Suppressor macrophage treated with lipopolysaccharide for 1 hour (primary cell): ENCODE measurements at regions not wholly inside any gene's neighbourhood (a gene's known extent, or its start where the extent isn't known, plus 50 kb on each side); places are given as distances from the start of the nearest gene placed in this dataset.

ENCODE experiments used
- DNase-seq, 3 donors: peaks; one replicate each; pipeline ENCODE4 v3.0.0-alpha.2; 2020 to 2022

DNA sequence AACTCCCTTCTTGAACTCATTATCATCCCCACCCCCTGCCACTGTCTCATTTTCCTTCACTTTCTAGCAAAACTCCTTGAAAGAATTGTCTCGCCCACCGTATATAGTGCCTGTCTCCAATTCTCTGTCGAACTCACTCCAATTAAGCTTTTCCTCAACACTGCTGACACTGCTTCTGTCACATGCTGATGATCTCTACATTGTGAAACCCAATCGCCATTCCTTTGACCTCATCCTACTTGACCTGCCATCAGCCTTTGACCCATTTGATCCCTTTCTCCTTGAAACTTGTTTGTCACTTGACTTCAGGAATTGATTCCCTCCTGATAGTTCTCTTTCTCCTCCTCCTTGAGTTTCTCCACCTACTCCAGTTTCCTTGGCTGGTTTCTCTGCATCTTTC, 54.8 kb downstream of the CCDC71L start:
- peak; percentile 13 to 31 (median 26) for DNase-seq

DNA sequence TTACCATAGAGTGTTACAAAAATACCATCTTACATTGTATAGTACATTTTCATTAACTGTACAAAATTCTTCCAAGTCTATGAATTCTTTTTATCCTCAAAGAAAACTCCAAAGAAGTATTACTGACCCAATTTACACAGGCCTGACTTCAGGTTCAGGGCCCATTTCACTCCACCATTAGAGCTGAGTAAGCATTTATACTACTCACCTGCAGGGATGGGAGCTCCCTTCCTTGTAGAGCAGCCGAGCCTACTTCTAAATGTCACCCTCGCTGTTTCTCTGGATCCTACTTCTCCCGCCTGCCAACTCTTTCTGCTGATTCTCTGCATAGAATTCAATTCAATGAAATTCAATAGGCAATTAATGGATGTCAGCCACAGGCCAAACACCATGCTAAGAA, 56.0 kb downstream of the CCDC71L start:
- no peak for DNase-seq

DNA sequence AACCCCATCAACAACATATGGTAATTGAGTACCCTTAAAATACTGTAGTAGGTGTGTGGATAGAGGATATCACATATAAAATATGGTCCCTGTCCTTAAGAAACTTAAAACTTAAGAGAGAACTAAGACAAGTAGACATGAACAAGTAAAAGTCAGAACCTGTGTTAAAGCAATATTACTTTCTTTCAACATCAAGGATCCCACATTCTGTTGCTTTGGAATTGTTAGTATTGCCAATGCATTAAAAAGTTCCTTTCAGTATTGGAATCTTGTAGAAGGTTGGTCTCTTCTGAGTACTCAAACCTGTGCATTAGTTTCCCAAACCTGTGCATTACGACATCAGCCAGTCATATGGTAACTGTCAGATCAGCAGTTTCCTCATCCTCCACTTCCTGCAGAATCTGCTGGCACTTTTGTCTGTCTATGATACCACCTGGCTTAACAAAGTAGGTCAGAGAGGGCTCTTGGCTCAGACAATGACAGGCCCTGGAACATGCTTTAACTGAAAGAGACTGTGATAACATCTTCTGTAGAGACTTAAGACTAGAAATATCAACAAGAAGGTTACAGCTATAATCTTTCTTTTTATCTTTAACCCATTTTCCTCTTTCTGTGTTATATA, 56.5 kb downstream of the CCDC71L start:
- peak; percentile 17 to 32 (median 26) for DNase-seq

DNA sequence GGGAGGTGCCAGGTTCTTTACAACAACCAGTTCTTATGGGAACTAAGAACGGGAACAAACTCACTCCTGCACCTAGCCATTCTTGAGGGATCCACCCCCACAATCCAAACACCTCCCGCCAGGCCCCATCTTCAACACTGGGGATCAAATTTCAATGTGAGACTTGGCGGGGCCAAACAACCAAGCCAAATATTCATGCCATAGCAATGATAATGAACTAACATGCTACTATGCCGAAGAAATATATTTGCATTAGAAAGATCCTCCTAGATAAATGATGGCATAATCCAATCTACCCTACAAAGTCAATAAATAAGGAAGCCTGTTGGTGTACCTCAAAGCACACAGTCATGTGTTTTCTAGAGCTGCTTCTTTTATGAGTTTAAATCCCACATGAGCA, 57.6 kb downstream of the CCDC71L start:
- DNase-seq = no peak

DNA sequence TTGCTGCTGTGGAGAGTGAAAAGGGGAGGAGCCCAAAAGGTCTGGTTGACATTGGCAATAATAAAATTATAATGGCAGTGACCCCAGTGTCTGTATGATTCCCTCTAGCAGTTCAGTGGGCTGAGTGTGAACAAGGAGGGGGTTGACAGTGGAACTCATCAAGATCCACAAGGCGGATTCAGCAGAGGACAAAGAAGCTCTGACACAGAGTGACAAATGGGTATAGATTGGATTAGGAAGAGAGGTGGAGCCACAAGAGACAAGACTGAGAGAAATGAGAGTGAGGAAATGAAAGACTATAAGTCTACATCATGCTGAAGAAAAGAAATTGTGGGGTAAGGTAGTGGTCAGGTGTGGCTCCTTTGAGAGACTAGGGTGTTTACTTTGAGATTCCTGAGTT, 58.9 kb downstream of the CCDC71L start:
- DNase-seq = no peak

DNA sequence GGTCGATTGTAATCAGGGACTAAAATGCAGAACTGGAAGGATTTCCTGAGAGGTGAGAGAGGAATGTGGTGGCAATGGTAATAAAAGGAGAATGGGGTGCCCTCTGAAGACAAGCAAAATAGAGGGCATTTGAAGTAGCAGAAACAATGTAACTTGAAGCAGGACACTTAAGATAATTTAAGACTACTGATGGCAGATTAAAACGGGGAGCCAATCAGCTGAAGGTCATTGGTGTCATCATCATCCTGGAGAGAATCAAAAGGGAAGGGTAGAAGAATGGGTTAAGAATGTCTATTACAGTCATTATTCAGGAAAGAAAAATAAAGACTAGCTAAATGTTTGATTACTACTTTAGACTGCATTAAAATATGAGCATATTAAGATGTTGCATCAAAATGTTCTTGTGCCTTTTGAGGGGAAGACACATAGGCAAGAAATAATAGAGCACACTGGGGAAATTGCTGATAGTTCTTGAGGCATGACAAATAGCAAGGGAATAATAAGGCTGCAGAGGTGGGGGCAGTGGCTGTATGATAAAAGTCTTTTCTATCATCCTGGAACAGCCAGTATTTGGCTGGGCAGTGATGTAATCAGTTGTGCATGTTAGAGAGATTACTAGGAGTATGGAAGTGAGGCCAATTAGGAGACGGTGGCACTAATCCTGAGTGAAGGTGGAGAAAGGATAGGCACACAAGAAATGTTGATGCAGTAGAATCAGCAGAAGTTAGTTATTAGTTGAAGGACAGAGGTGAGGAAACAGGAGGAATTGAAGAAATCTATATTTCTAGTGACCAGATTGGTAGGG, 60.2 kb downstream of the CCDC71L start:
- DNase-seq = no peak

DNA sequence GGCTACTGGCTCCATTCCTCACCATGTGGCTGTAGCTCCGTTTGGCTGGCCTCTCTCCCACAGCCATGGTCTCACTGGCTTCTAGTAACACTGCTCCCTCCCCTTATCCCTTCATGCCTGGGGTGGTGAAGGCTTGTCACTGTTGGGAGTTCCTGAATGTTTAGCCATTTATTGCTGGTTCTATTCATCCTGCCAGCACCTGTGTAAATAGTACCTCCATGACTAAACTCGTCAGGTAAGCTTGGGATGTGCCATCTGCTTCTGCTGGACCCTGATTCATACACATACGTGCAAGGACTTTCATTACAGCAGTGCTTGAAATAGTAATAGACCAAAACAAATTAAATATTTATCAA, 61.6 kb downstream of the CCDC71L start:
- DNase-seq = no peak

DNA sequence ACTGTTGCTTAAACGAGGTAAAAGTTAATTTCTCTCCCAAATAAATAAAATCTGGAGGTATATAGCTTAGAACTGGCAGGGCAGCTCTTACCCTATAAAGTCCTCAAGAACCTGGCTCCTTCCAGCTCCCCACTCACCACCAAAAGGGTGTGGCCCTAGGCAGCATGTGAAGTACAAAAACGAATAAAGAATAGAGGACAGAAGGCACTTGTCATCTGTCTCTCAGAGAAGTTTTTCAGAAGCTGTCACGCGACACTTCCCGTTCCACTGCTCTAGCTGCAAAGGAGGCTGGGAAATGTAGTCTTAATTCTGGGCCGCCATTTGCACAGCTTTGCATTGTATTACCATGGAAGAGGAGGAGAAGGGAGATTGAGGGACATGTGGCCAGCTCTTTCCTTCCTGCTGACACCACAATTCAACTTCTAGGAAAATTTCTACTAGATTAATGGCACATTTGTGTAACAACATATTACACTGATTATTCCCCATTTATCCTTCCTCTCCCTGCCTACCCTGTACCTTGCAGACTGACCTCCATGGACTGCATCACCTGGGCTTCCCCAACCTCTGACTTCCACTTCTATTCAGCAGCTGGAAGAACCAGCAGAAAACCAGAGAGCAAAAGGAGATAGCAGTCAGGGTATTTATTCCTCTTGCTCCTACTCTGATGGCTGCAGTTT, 62.2 kb downstream of the CCDC71L start:
- DNase-seq = peak; percentile 88 to 95 (median 94)

DNA sequence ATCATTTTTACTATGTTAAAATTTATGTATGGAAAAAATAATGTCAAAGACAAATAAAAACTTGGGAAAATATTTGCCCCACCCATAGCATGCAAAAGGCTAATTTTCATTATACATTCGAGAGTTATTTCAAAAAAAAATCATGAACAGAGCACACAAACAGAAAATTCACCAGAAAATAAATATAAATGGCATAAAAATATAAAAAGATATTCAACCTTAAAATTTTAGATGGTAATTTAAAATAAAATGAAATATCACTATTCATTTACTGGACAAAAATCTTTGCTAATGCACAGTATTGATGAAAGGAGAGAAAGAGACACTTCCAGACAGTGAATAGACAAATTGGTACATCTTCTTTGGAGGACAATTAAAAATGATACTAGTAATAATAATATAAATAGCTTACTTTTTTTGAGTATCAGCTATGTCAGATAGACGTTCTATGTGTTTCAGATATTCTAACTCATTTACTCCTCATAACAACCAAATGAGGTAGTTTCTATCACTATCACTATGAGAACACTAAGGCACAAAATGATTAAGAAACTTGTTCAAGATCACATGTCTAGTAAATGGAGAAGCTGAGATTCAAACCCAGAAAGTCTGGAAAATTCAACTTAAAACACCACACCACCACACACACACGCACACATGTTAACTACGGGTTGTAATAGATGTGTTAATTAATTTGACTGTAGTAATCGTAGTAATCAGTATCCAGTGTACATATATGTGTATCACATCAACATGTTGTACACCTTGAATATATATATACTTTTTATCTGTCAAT, 63.0 kb downstream of the CCDC71L start:
- peak; percentile 45 to 77 (median 74) for DNase-seq

DNA sequence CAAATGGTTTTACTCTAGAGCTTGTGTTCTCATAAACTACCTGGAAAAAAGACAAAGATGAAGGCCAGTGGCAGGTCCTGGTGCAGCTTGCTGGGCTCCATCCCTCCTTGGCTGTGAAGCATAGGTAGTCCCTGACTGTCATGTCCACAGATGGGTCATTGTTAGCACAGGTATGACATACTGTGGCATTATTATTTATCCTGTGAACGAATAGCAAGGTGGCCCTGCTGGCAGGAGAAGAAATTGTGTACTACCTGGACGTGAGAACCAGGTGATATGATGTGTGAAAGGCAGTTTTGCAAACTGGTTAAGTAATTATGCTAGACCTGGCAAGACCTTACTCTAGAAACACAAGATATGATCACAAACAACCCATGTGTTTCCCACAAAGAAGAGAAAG, 63.9 kb downstream of the CCDC71L start:
- no peak for DNase-seq

DNA sequence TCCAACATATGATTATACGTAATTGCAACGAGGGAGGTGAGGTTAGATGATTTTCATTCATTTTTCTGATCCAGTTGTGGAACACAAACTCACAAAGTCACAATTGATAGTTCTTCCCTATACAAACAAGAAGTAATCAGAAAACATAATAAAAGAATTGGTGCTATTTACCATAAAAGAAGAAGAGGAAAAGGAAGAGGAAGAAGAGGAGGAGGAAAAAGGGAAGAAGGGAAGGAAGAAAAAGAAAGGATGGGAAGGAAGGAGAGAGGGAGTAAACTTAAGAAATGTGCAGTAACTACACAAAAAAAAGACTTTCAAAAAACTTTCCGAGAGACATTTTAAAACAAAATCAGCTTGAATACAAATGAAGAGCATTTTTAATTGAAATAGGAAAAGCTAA, 65.0 kb downstream of the CCDC71L start:
- no peak for DNase-seq

DNA sequence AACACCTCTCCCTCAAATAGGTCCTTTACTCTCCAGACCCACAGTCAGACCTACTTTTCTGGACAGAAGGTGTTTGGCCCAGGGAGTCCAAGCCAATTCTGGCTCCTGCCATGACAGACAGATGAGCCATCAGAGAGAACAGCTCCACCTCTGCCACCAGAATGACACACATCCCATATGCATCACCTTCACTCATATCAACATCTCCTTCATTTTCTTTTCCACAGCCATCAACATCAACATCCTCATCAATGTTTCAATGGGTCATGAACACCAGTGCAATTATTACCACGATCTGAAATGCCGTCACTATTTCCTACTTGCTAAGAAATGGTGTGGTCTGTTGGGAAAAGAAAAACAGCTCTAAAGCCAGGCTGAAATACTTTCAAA, 67.9 kb downstream of the CCDC71L start:
- DNase-seq = no peak

DNA sequence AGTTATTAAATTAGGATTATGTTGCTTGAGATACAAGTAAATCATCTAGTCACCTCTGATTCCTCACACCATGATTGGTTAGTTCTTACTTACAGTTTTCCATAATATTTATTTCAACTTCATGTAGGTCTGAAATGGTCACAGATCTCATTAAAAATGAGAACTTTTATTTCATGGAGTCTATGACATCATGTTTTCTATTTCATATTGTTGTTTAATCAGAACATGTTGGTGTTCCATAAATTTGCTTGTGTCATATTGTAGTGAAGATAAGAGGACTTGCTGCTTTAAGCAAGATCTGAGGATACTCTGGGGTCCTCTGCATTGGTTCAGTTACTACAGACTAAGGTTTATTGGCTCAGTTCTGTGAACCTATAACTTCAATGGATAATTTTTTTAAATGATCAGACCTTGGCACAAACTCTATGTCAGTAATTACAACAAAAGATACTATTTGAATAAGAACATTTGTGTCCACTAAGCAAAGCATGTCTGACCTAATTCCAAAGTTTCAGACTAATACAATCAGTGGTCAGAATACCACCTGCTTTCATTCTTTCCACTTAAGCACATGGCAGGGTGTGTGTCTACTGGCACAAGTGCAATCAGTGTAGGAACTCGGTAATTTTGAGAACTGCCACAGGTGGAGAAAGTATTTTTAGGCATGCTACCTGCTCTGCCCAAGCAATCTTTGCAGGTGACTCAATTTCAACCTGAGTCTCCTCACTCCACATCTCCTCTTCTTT, 68.5 kb downstream of the CCDC71L start:
- no peak for DNase-seq

DNA sequence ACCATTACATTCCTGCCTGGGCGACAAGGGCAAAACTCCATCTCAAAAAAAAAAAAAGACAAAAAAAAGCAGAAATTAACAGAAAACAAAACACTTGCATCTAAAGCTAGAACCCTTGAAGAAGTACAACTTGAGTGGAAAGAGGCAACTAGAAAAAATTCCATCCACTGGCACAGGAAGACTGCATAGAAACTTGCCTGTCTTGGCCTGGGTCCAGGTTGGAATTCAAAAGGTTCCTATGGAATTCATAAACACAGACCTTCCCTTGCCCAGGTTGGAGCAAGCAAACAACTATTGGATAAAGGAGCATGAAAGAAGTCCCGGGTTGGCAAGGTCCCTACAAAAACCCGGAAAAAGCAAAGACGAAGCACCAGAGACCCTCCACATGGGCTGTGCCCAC, 69.8 kb downstream of the CCDC71L start:
- no peak for DNase-seq

DNA sequence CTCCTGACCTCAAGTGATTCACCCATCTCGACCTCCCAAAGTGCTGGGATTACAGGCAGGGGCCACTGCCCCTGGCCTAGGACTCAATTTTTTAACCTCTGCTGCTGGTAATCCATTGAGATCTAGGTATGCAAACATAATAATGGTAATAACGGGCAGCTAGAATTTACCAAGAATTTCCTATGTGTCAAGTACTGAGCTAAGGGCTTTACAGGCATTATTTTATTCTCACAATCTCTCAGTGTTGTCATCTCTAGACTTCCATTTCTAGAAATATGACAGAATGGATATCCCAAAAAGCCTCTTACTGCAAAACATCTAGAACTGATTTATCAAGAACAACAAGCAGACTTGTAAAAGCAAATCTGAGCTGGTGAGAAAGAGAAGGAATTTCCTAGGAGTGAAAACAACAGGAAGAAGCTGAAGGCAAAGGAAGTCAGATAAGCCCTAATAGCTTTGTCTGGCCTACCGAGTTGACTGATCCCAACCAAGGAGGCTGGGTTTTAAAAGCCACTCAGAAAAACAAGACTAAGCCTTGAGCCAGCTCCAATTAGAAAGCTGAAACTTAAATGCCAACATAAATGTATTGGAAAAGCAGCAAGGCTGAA, 70.6 kb downstream of the CCDC71L start:
- no peak for DNase-seq

DNA sequence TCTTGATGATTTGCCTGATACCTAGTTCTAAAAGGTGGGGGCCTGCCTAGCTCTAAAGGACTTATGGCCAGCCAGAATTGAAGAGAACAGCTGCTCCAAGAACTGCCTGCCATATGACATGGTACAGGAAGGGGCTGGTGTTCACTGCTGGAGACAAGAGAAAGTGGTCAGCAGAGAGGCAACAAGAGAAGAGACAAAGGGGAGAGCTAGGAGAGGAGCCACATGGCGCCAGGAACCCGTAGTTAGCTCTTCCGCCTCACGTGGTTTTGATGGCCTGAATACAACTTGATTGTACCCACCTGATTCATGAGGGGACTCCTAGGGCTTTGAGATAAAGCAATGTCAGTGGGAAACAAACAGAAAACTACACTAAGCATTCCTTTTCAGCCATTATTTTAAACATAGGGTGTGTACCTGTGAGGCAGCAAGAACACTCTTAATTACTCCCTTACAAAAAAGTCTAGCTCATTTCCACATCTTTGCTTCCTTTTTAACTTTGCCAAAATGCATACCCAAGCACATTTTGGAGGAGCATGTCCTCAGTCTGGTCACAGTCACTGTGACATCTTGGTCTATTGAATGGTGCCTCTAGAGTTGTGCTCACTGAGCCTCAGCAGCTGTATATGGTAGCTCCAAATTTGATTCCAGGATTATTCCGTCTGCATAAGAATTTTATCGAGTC, 71.6 kb downstream of the CCDC71L start:
- DNase-seq = no peak

DNA sequence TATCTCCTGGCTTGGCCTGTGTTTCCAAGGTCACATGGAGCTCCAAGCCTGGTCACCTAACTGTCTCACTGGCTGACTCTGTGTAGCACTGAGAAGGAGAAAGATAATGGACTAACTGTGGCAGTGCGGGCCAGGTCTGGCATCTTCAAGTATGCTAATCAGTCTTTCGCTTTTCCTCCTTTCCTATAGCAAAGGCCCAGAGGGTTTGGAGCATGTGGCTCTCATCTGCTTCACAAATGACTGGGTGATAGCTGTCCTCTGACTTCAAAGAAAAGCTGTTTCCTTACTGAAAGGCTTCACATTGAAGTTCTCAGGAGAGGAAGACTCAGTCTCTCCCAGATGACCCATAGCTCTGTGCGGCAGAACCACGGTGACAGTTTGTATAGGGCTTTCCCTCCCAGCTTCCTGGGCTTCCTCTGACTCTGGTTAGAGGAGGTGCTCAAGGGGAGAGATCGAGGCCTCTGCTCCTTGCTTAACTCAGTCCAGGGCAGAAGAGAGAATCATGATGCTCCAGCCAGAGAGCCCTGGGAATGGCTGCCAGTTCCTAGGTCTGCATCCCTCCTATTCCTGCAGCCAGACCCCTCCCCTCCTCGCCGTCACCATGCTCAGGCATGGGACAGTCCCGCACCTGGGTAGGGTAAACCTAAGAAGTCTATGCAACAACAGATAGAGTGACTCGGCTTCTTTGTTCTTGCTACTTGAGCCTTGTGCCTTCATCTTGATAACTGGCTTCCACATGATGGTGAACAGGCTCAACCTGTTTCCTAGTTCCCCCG, 72.3 kb downstream of the CCDC71L start:
- DNase-seq = no peak

DNA sequence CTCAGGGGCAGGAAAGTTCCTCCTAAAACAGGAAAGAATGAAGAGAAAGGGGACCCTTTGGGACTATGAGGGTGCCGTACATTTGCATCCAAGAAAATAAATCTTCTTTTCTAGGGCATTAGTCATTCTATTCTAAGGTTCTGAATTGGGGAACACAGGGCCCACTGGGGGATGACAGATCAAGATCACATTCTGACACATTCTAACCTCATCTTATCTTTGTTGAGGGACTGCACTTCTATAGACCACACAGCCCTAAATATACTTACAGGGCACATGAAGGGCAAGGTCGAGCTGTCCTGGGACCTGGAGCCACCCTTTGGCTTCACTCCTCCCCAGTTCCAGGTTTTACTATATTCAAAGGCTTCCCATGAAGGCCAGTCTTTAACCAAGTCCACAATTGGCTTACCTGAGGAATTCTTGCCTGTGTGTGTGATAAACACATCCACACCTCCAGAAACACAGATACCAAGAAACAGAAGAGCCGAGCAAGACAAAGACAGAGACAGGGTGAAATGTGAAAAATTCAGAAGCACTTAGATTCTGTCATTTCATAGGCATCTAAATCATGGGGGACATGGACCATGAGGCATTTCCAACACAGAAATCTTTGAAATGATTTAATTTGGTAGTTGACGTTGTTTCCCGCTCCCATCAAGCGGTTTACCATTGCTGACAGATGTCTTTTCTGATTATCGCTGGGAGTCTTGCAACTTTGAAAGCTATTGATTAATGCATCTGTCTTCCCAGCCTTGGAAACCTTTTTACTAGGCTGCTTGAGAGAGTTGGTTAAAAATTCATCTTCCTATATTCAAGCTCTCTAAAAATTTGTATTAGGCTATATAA, 75.8 kb downstream of the CCDC71L start:
- no peak for DNase-seq
